SK-N-SH treated with all-trans-retinoic acid at 6 μM for 48 hours (cell line): ENCODE measurements at regions not wholly inside any gene's neighbourhood (a gene's known extent, or its start where the extent isn't known, plus 50 kb on each side); places are given as distances from the start of the nearest gene placed in this dataset.

ENCODE experiments used
- ATAC-seq: fragments of 200-7000 bp; cut with Tn5 transposase; 3 replicates; pipeline ENCODE4 v1.9.1; 2020; ENCODE audit warnings: mild to moderate bottlenecking, moderate library complexity
- ARNTL ChIP-seq: fragments of 450-650 bp; formaldehyde crosslinking; IDR thresholded peaks from 2 replicates; pipeline ENCODE4 v1.5.0; 2020; ENCODE audit warnings: low read depth, mild to moderate bottlenecking, moderate library complexity, borderline replicate concordance
- BACH2 ChIP-seq: fragments of 250-450 bp; sonication (Bioruptor Pico); IDR thresholded peaks from 2 replicates; pipeline ENCODE4 v1.9.0; 2021; ENCODE audit warnings: mild to moderate bottlenecking, borderline replicate concordance
- CSDC2 ChIP-seq: fragments of 250-450 bp; sonication (Bioruptor Pico); IDR thresholded peaks from 2 replicates; pipeline ENCODE4 v1.5.0; 2020; ENCODE audit warnings: mild to moderate bottlenecking, moderate library complexity
- CSRNP3 ChIP-seq: fragments of 250-450 bp; sonication (Bioruptor Pico); IDR thresholded peaks from 2 replicates; pipeline ENCODE4 v1.5.1; 2021; ENCODE audit warnings: mild to moderate bottlenecking, moderate library complexity
- ESRRG ChIP-seq: fragments of 250-450 bp; sonication (Bioruptor Pico); IDR thresholded peaks from 2 replicates; pipeline ENCODE4 v1.6.1; 2021; ENCODE audit warnings: mild to moderate bottlenecking
- GLIS3 ChIP-seq: fragments of 250-450 bp; sonication (Bioruptor Pico); IDR thresholded peaks from 2 replicates; pipeline ENCODE4 v1.5.0; 2020; ENCODE audit warnings: mild to moderate bottlenecking, moderate library complexity
- ISL1 ChIP-seq: fragments of 250-450 bp; sonication (Bioruptor Pico); IDR thresholded peaks from 2 replicates; pipeline ENCODE4 v2.1.2; 2022; ENCODE audit warnings: mild to moderate bottlenecking, moderate library complexity
- OSR1 ChIP-seq: fragments of 250-450 bp; sonication (Bioruptor Pico); IDR thresholded peaks from 2 replicates; pipeline ENCODE4 v1.8.0; 2022; ENCODE audit warnings: moderate library complexity, mild to moderate bottlenecking, inconsistent platforms
- PPARA ChIP-seq: fragments of 250-450 bp; sonication (Bioruptor Pico); IDR thresholded peaks from 2 replicates; pipeline ENCODE4 v1.5.0; 2020; ENCODE audit warnings: mild to moderate bottlenecking, borderline replicate concordance
- RARB ChIP-seq: fragments of 250-450 bp; sonication (Bioruptor Pico); IDR thresholded peaks from 2 replicates; pipeline ENCODE4 v1.8.0; 2021; ENCODE audit warnings: mild to moderate bottlenecking, moderate library complexity
- SNAI2 ChIP-seq: fragments of 250-450 bp; sonication (Bioruptor Pico); IDR thresholded peaks from 2 replicates; pipeline ENCODE4 v1.5.0; 2020; ENCODE audit warnings: mild to moderate bottlenecking, moderate library complexity
- TOX ChIP-seq: fragments of 250-450 bp; sonication (Bioruptor Pico); IDR thresholded peaks from 2 replicates; pipeline ENCODE4 v1.8.0; 2021; ENCODE audit warnings: mild to moderate bottlenecking, moderate library complexity, borderline replicate concordance
- TSHZ2 ChIP-seq: fragments of 250-450 bp; sonication (Bioruptor Pico); IDR thresholded peaks from 2 replicates; pipeline ENCODE4 v1.5.0; 2020; ENCODE audit warnings: mild to moderate bottlenecking, moderate library complexity
- ZC3H10 ChIP-seq: fragments of 250-450 bp; sonication (Bioruptor Pico); IDR thresholded peaks from 2 replicates; pipeline ENCODE4 v1.5.1; 2021; ENCODE audit warnings: mild to moderate bottlenecking, moderate library complexity
- ZFP3 ChIP-seq: fragments of 250-450 bp; sonication (Bioruptor Pico); IDR thresholded peaks from 2 replicates; pipeline ENCODE4 v1.5.0; 2020; ENCODE audit warnings: mild to moderate bottlenecking, moderate library complexity
- ZFP30 ChIP-seq: fragments of 450-650 bp; formaldehyde crosslinking; IDR thresholded peaks from 2 replicates; pipeline ENCODE4 v1.5.0; 2022; ENCODE audit warnings: mild to moderate bottlenecking, moderate library complexity
- ZNF565 ChIP-seq: fragments of 450-650 bp; formaldehyde crosslinking; conservative IDR thresholded peaks from 2 replicates; pipeline ENCODE4 v1.5.0; 2020; ENCODE audit warnings: low read depth, mild to moderate bottlenecking, moderate library complexity
- ZNF70 ChIP-seq: fragments of 450-650 bp; formaldehyde crosslinking; IDR thresholded peaks from 2 replicates; pipeline ENCODE4 v1.5.0; 2020; ENCODE audit warnings: mild to moderate bottlenecking, moderate library complexity
- TF ChIP-seq, protein P1 (sequence below): fragments of 250-450 bp; sonication (Bioruptor Pico); IDR thresholded peaks from 2 replicates; pipeline ENCODE4 v1.8.0; 2021; ENCODE audit warnings: low read depth, mild to moderate bottlenecking, moderate library complexity, borderline replicate concordance
- TF ChIP-seq, protein P2 (sequence below): fragments of 250-450 bp; sonication (Bioruptor Pico); IDR thresholded peaks from 2 replicates; pipeline ENCODE4 v1.8.0; 2020; ENCODE audit warnings: mild to moderate bottlenecking, moderate library complexity, borderline replicate concordance

- TF ChIP-seq TOX (CRISPR knock-in tag) (no peak), ZFP3 (CRISPR knock-in tag) (no peak), CSRNP3 (CRISPR knock-in tag) (no peak), PPARA (CRISPR knock-in tag) (no peak)
- TF ChIP-seq, protein P1, sequence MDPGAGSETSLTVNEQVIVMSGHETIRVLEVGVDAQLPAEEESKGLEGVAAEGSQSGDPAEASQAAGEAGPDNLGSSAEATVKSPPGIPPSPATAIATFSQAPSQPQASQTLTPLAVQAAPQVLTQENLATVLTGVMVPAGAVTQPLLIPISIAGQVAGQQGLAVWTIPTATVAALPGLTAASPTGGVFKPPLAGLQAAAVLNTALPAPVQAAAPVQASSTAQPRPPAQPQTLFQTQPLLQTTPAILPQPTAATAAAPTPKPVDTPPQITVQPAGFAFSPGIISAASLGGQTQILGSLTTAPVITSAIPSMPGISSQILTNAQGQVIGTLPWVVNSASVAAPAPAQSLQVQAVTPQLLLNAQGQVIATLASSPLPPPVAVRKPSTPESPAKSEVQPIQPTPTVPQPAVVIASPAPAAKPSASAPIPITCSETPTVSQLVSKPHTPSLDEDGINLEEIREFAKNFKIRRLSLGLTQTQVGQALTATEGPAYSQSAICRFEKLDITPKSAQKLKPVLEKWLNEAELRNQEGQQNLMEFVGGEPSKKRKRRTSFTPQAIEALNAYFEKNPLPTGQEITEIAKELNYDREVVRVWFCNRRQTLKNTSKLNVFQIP, result no peak
- TF ChIP-seq, protein P2, sequence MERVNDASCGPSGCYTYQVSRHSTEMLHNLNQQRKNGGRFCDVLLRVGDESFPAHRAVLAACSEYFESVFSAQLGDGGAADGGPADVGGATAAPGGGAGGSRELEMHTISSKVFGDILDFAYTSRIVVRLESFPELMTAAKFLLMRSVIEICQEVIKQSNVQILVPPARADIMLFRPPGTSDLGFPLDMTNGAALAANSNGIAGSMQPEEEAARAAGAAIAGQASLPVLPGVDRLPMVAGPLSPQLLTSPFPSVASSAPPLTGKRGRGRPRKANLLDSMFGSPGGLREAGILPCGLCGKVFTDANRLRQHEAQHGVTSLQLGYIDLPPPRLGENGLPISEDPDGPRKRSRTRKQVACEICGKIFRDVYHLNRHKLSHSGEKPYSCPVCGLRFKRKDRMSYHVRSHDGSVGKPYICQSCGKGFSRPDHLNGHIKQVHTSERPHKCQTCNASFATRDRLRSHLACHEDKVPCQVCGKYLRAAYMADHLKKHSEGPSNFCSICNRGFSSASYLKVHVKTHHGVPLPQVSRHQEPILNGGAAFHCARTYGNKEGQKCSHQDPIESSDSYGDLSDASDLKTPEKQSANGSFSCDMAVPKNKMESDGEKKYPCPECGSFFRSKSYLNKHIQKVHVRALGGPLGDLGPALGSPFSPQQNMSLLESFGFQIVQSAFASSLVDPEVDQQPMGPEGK, result no peak
- TF ChIP-seq, all 23 proteins: peak for 0
- ATAC-seq, result no peak
Measured at GRCh38 chr11:107179829-107180228, 161.6 kb upstream of the GUCY1A2 start.

DNA sequence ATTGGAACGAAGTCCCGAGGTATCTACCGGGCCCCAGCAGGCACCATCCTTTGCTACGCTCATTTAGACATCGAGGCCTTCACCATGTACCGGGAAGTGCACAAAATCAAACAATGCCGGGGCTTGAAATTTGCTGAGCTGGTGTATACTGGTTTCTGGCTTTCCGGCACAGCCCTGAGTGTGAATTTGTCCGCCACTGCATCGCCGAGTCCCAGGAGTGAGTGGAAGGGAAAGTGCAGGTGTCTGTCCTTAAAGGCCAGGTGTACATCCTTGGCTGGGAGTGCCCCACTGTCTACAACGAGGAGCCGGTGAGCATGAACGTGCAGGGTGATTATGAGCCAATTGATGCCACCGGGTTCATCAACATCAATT is 158.8 kb upstream of the GUCY1A2 start:
- ATAC-seq, result no peak
- TF ChIP-seq ZFP3 (CRISPR knock-in tag) (no peak), ZNF70 (CRISPR knock-in tag) (no peak), ARNTL (CRISPR knock-in tag) (no peak)
- TF ChIP-seq, all 23 proteins: peak for 0

- ATAC-seq, result no peak
- TF ChIP-seq PPARA (CRISPR knock-in tag) (no peak), ISL1 (CRISPR knock-in tag) (no peak), BACH2 (no peak), ZNF565 (CRISPR knock-in tag) (no peak), TSHZ2 (CRISPR knock-in tag) (no peak), ZFP3 (CRISPR knock-in tag) (no peak), SNAI2 (CRISPR knock-in tag) (no peak), OSR1 (CRISPR knock-in tag) (no peak), RARB (CRISPR knock-in tag) (no peak), ARNTL (CRISPR knock-in tag) (no peak), ESRRG (CRISPR knock-in tag) (no peak), TOX (CRISPR knock-in tag) (no peak), GLIS3 (no peak), ZC3H10 (CRISPR knock-in tag) (no peak), ZFP30 (CRISPR knock-in tag) (no peak), ZNF70 (CRISPR knock-in tag) (no peak), CSDC2 (CRISPR knock-in tag) (no peak)
- TF ChIP-seq, protein P2, result no peak
- TF ChIP-seq, protein P1, result no peak
- TF ChIP-seq, all 23 proteins: peak for 0
Measured at GRCh38 chr11:107176148-107177105, 158.2 kb upstream of the GUCY1A2 start.
